ENCODE measurements at regions not wholly inside any gene's neighbourhood (a gene's known extent, or its start where the extent isn't known, plus 50 kb on each side); places are given as distances from the start of the nearest gene placed in this dataset.
"Not testable (repeated sequence)": the region's sequence is repeated elsewhere in the genome, so short reads cannot be mapped to it uniquely, and the experiment has no call there.

DNA sequence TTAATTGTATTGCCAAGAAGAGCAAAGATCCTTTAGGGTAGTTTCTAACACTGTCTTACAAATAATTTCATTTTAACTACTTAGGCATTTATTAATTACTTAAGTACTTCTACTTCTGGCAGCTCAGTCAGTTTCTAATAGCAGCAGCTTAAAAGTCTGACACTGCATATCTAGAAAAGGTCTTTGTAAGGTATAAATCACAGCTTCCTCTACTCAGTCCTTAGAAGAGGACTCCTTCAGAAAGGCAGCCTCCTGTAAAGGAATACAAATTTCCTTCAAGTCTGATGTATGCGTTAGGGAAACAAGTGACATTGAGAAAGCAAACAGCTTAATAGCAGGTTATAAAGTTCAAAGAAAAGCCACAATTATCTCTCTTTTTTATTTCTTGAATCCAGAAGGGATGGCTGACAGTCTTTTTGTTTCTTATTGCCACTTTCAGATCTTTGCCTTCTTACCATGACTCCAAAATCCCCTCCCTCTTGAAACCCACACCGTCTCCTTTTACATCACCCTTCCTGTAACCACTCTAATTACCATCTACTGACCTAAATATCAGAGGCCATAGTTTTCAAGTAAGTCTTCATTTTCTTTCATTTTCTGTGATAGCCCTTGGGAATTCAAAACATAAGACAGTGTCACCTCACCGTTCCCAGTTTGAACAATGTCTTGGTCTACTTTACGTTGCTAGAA lies 109.5 kb downstream of the CGGBP1 start:
- Histone ChIP-seq H4K20me1 (ENCODE audit: control insufficient read depth, extremely low read depth, insufficient read depth, low read length) (no peaks in the 10 kb centered on the region), H3K4me3 (ENCODE audit: control insufficient read depth in 2 of 3, extremely low read depth in 1 of 3, insufficient read depth in 2 of 3, low read depth in 1 of 3, low read length in 3 of 3) (no peak overlapping the region), H3K9ac (ENCODE audit: control insufficient read depth, extremely low read depth, insufficient read depth, low read length) (no peak overlapping the region), H3K9me3 (ENCODE audit: control insufficient read depth, low read depth, low read length) (no peaks in the 10 kb centered on the region), H3K9me1 (ENCODE audit: control insufficient read depth, extremely low read depth, insufficient read depth, low read length) (no peaks in the 10 kb centered on the region), H3K4me1 (ENCODE audit: control insufficient read depth, extremely low read depth, insufficient read depth, low read length) (no peaks in the 10 kb centered on the region), H3K27me3 (ENCODE audit: control insufficient read depth, extremely low read depth, insufficient read depth, low read length) (no peaks in the 10 kb centered on the region), H3K4me2 (ENCODE audit: control insufficient read depth, extremely low read depth, insufficient read depth, low read depth, low read length) (no peak overlapping the region), H3K27ac (ENCODE audit: control insufficient read depth, insufficient read depth, low read length) (no peak overlapping the region), H2AFZ (ENCODE audit: control insufficient read depth, low read length) (no peak overlapping the region), H3K79me2 (ENCODE audit: control insufficient read depth, insufficient read depth, low read length) (no peaks in the 10 kb centered on the region), H3K36me3 (ENCODE audit: control insufficient read depth in 2 of 2, extremely low read depth in 1 of 2, insufficient read depth in 2 of 2, low read length in 2 of 2) (no peaks in the 10 kb centered on the region)
- FAIRE-seq (no peak), DNase-seq (ENCODE audit: low read depth, low spot score) (no peak)
- TF ChIP-seq EZH2 (IDR thresholded peaks at IDR 0.05; ENCODE audit: low read length) = no peak
- TF ChIP-seq, protein P1, sequence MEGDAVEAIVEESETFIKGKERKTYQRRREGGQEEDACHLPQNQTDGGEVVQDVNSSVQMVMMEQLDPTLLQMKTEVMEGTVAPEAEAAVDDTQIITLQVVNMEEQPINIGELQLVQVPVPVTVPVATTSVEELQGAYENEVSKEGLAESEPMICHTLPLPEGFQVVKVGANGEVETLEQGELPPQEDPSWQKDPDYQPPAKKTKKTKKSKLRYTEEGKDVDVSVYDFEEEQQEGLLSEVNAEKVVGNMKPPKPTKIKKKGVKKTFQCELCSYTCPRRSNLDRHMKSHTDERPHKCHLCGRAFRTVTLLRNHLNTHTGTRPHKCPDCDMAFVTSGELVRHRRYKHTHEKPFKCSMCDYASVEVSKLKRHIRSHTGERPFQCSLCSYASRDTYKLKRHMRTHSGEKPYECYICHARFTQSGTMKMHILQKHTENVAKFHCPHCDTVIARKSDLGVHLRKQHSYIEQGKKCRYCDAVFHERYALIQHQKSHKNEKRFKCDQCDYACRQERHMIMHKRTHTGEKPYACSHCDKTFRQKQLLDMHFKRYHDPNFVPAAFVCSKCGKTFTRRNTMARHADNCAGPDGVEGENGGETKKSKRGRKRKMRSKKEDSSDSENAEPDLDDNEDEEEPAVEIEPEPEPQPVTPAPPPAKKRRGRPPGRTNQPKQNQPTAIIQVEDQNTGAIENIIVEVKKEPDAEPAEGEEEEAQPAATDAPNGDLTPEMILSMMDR (optimal IDR thresholded peaks at IDR 0.05 in 1 of 3, IDR thresholded peaks at IDR 0.05 in 1 of 3, conservative IDR thresholded peaks at IDR 0.05 in 1 of 3; ENCODE audit: extremely low read depth in 1 of 3, insufficient read depth in 2 of 3, low read length in 3 of 3) = no peak
- dilution Hi-C loops (cut with MboI; ENCODE audit: extremely low pct_ligation_motif_present, low sequenced_read_pairs) = no loop called here

DNA sequence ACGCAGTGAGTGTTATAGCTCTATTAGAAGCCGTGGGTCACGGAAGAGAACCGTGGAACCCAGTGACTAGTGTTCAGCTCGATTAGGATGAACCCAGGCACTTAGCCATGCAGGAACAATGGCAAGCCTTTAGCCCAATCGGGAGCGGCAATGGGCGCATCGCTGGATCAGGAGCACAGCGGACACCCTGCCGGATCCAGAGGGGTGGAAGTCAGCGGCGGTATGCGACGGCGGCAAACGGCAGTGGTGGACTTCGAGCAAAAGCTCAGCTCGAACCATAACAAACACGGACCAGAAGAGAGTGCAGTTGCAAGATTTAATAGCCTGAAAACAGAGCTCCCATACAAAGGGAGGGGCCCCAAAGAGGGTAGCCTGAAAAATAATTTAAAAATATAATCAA lies 112.8 kb downstream of the CGGBP1 start:
- H3K4me3 ChIP-seq (ENCODE audit: control insufficient read depth in 2 of 3, extremely low read depth in 1 of 3, insufficient read depth in 2 of 3, low read depth in 1 of 3, low read length in 3 of 3); H3K9ac ChIP-seq (ENCODE audit: control insufficient read depth, extremely low read depth, insufficient read depth, low read length); dilution Hi-C loops (cut with MboI; ENCODE audit: extremely low pct_ligation_motif_present, low sequenced_read_pairs); H3K36me3 ChIP-seq (ENCODE audit: control insufficient read depth in 2 of 2, extremely low read depth in 1 of 2, insufficient read depth in 2 of 2, low read length in 2 of 2); H3K4me1 ChIP-seq (ENCODE audit: control insufficient read depth, extremely low read depth, insufficient read depth, low read length); H4K20me1 ChIP-seq (ENCODE audit: control insufficient read depth, extremely low read depth, insufficient read depth, low read length); H3K9me1 ChIP-seq (ENCODE audit: control insufficient read depth, extremely low read depth, insufficient read depth, low read length); FAIRE-seq; H3K9me3 ChIP-seq (ENCODE audit: control insufficient read depth, low read depth, low read length); DNase-seq (ENCODE audit: low read depth, low spot score); H3K27me3 ChIP-seq (ENCODE audit: control insufficient read depth, extremely low read depth, insufficient read depth, low read length); H2AFZ ChIP-seq (ENCODE audit: control insufficient read depth, low read length); H3K27ac ChIP-seq (ENCODE audit: control insufficient read depth, insufficient read depth, low read length); H3K4me2 ChIP-seq (ENCODE audit: control insufficient read depth, extremely low read depth, insufficient read depth, low read depth, low read length); H3K79me2 ChIP-seq (ENCODE audit: control insufficient read depth, insufficient read depth, low read length): not testable (repeated sequence)

DNA sequence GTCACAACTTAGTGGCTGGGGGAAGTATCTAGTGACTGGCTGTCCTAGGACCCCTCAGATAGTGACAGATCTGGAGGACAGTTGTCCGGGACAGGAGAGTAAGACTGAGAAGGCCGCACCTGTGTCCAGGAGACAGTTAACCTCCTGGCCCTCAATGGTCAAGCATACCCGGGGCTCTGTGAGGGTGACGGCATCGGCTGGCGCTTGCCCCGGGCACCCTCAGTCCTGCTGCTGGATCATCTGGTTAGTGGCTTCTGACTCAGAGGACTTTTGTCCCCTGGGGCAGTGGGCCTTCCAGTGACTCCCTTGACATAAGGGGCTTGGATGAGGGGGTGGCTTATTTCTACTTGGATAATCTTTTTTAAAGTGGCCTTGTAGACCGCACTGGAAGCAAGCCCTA lies 116.5 kb downstream of the CGGBP1 start:
- DNase-seq (ENCODE audit: low read depth, low spot score); dilution Hi-C loops (cut with MboI; ENCODE audit: extremely low pct_ligation_motif_present, low sequenced_read_pairs): not testable (repeated sequence)

More for the DNA sequence above, 116.5 kb downstream of the CGGBP1 start:
- not testable (repeated sequence) for H3K27ac ChIP-seq (ENCODE audit: control insufficient read depth, insufficient read depth, low read length); H3K4me1 ChIP-seq (ENCODE audit: control insufficient read depth, extremely low read depth, insufficient read depth, low read length); H3K4me2 ChIP-seq (ENCODE audit: control insufficient read depth, extremely low read depth, insufficient read depth, low read depth, low read length); FAIRE-seq; H3K4me3 ChIP-seq (ENCODE audit: control insufficient read depth in 2 of 3, extremely low read depth in 1 of 3, insufficient read depth in 2 of 3, low read depth in 1 of 3, low read length in 3 of 3); H3K27me3 ChIP-seq (ENCODE audit: control insufficient read depth, extremely low read depth, insufficient read depth, low read length); H3K9me3 ChIP-seq (ENCODE audit: control insufficient read depth, low read depth, low read length); H2AFZ ChIP-seq (ENCODE audit: control insufficient read depth, low read length); H3K9me1 ChIP-seq (ENCODE audit: control insufficient read depth, extremely low read depth, insufficient read depth, low read length); H3K36me3 ChIP-seq (ENCODE audit: control insufficient read depth in 2 of 2, extremely low read depth in 1 of 2, insufficient read depth in 2 of 2, low read length in 2 of 2); H3K79me2 ChIP-seq (ENCODE audit: control insufficient read depth, insufficient read depth, low read length); H3K9ac ChIP-seq (ENCODE audit: control insufficient read depth, extremely low read depth, insufficient read depth, low read length); H4K20me1 ChIP-seq (ENCODE audit: control insufficient read depth, extremely low read depth, insufficient read depth, low read length)

All from keratinocyte (primary cell).